ENCODE measurements at regions not wholly inside any gene's neighbourhood (a gene's known extent, or its start where the extent isn't known, plus 50 kb on each side); places are given as distances from the start of the nearest gene placed in this dataset.

DNA sequence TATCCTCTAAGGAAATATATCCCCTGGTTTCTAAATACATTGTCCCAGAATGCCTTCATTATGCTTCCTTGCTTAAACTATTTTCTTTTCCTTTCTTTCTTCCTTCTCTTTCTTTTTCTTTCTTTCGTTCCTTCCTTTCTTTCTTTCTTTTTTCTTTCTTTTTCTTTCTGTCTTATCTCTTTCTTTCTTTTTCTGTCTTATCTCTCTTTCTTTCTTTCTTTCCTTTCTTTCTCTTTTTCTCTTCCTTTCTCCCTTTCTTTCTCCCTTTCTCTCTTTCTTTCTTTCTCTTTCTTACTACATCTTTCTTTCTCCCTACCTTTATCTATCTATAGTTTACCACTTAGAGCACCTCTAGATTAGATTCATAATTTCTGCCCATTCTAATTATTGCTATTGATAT lies 552.1 kb downstream of the PYDC2 start:
- DNase-seq (ENCODE audit: low spot score), result no peak
- in situ Hi-C loops (cut with MboI; ENCODE audit: low pct_unique_long_range_greater_than_20kb, low sequenced_read_pairs, unreplicated experiment), result no loop called here
- TF ChIP-seq, protein P1, sequence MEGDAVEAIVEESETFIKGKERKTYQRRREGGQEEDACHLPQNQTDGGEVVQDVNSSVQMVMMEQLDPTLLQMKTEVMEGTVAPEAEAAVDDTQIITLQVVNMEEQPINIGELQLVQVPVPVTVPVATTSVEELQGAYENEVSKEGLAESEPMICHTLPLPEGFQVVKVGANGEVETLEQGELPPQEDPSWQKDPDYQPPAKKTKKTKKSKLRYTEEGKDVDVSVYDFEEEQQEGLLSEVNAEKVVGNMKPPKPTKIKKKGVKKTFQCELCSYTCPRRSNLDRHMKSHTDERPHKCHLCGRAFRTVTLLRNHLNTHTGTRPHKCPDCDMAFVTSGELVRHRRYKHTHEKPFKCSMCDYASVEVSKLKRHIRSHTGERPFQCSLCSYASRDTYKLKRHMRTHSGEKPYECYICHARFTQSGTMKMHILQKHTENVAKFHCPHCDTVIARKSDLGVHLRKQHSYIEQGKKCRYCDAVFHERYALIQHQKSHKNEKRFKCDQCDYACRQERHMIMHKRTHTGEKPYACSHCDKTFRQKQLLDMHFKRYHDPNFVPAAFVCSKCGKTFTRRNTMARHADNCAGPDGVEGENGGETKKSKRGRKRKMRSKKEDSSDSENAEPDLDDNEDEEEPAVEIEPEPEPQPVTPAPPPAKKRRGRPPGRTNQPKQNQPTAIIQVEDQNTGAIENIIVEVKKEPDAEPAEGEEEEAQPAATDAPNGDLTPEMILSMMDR (IDR thresholded peaks at IDR 0.05; ENCODE audit: extremely low read depth, insufficient read depth, missing control alignments), result no peak

DNA sequence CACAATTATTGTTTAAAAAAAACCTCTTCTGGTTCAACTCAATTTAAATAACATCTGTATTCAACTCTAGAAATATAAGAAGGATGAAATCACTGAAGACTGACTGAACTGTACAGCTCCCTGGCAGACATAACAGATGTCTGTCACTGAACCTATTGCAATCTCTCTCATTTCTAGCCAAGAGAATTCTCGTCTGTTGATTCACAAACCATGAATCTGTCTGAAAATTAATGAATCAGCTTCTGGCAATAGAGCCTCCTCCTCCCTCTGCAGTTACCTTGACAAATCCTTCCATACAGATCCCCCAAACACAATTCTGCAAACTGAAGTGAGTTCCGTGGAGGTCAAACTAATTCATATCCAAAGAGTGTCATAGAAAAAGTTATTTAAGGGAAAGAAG lies 561.4 kb downstream of the PYDC2 start:
- TF ChIP-seq, protein P1 (IDR thresholded peaks at IDR 0.05; ENCODE audit: extremely low read depth, insufficient read depth, missing control alignments), result no peak
- no peak for DNase-seq (ENCODE audit: low spot score)
- in situ Hi-C loops (cut with MboI; ENCODE audit: low pct_unique_long_range_greater_than_20kb, low sequenced_read_pairs, unreplicated experiment), result no loop called here

DNA sequence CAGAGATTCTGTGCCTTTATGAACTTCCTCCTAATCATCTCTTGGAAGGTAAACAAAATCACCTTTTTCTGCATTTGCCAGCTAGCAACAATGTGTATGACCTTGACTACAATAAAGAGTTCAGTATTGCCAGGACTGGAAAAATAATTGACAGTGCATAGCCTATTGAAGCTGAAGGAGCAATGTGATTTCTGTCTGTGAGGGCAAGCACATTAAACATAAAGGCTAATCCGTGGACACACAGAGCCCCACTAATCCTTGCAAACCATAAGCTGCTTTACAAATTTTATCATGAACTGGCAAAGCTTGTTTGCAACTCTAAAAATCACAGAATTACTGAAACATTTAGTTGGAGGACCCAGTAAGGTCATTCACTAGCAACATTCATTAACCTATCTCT lies 563.8 kb downstream of the PYDC2 start:
- TF ChIP-seq, protein P1 (IDR thresholded peaks at IDR 0.05; ENCODE audit: extremely low read depth, insufficient read depth, missing control alignments), result no peak
- no peak for DNase-seq (ENCODE audit: low spot score)
- in situ Hi-C loops (cut with MboI; ENCODE audit: low pct_unique_long_range_greater_than_20kb, low sequenced_read_pairs, unreplicated experiment), result no loop called here

DNA sequence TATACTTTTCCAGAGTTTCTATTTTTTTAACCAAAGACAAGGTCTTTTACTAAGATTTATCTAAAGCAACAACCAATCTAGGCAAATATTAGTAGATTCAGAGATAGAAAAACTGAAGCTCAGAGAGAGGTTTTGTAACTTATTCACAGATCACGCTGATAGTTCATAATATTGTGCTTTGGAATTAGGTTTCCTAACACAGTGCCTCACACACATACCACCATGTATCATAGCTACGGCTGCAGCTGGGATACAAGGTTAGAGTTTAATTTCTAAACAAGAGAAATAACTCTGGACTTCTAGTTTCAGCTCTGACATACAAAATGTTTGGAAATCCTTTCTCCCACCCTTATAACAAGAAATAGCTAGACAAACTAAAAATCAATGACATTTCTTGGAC lies 565.7 kb downstream of the PYDC2 start:
- DNase-seq (ENCODE audit: low spot score), result no peak
- TF ChIP-seq, protein P1 (IDR thresholded peaks at IDR 0.05; ENCODE audit: extremely low read depth, insufficient read depth, missing control alignments), result no peak
- in situ Hi-C loops (cut with MboI; ENCODE audit: low pct_unique_long_range_greater_than_20kb, low sequenced_read_pairs, unreplicated experiment), result no loop called here

DNA sequence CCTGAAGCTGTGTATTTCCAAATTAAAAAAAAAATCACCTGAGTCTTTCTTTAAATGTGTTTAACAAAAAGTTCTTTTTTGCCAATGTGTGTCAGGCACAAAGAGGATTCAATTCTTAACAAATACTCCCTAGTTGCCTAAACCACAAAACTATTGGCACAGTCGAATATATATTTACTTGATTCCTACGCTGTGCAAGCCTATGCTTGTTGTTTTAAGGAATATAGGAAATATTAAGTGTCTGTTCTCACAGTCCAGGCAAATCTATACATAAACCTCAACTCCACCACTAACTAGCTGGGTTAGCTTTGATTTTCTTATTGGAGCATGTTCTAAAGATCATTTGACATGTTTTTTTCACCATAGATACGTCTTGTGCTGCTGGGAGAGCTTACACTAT lies 571.0 kb downstream of the PYDC2 start:
- in situ Hi-C loops (cut with MboI; ENCODE audit: low pct_unique_long_range_greater_than_20kb, low sequenced_read_pairs, unreplicated experiment), result no loop called here
- DNase-seq (ENCODE audit: low spot score), result no peak
- TF ChIP-seq, protein P1 (IDR thresholded peaks at IDR 0.05; ENCODE audit: extremely low read depth, insufficient read depth, missing control alignments), result no peak

DNA sequence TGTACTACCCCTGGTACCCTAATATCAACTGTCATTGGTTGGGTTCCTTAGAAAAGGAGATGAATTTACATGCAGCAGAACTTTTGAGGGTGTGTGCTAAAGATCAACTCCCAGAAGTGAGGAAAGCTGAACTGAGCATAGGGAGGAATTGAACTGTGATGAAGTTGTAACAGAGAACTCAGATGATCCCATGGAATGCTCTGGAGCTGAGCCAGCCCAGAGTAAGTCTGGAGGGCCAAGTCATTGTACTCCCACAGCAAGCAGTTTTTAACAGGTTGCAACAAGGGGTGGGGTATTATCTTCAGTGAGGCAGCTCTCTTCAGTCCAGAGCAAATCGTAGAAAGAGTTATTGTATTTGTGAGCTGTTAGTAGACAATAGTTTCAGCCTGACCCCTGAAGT lies 572.3 kb downstream of the PYDC2 start:
- DNase-seq (ENCODE audit: low spot score), result no peak
- TF ChIP-seq, protein P1 (IDR thresholded peaks at IDR 0.05; ENCODE audit: extremely low read depth, insufficient read depth, missing control alignments), result no peak
- in situ Hi-C loops (cut with MboI; ENCODE audit: low pct_unique_long_range_greater_than_20kb, low sequenced_read_pairs, unreplicated experiment), result no loop called here

DNA sequence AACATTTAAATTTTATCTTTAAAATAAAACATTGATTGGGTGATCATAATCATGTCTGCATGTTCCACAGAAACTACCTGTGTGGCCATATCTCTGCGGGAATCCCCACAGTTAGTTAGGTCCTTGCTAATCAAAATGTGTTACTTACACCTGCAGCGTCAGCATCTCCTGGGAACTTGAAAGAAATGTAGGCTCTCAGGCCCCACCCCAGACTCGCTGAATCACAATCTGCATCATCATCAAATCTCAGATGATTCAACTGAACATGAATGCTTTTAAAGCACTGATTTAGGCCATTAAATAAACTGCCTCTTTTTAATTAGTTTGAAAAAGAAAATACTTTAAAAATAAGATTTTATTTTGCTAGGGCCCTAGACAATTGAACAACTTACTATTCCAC lies 577.8 kb downstream of the PYDC2 start:
- no peak for DNase-seq (ENCODE audit: low spot score)
- in situ Hi-C loops (cut with MboI; ENCODE audit: low pct_unique_long_range_greater_than_20kb, low sequenced_read_pairs, unreplicated experiment), result no loop called here

More for the DNA sequence above, 577.8 kb downstream of the PYDC2 start:
- TF ChIP-seq, protein P1 (IDR thresholded peaks at IDR 0.05; ENCODE audit: extremely low read depth, insufficient read depth, missing control alignments), result no peak
